ENCODE measurements at regions not wholly inside any gene's neighbourhood (a gene's known extent, or its start where the extent isn't known, plus 50 kb on each side); places are given as distances from the start of the nearest gene placed in this dataset.

DNA sequence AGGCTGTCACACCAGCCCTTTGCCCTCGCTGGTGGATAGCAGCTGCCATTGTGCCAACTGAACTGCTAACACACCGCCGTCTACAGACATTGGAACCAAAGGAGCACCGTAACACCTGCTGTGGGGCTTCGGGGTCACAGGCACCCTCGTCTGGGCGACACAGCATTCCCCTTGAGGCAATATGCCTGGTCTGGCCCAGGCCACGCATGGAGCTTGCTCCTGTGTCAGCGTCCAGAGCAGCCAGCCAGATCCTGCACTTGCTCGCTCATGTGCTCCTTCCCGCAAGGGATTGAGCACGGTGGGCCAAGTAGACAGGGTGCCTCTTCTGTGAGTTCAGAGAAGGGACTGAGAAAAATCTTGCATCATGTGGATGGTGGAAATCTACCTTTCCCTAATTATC lies 314.6 kb upstream of the PLD5 start:
- no peak overlapping the region for H3K4me3 ChIP-seq (ENCODE audit: low read depth, low read length)
- Mint-ChIP-seq H3K4me3 (no peak overlapping the region), H3K9me3 (peaks cover 0 to 8% (median 2%) of the 10 kb centered on the region in 7 donors), H3K27me3 (no peaks in the 10 kb centered on the region), H3K36me3 (no peaks in the 10 kb centered on the region), H3K27ac (no peak overlapping the region), H3K4me1 (no peaks in the 10 kb centered on the region)
- DNase-seq = no peak
- H3K9me3 ChIP-seq (ENCODE audit: control insufficient read depth in 2 of 2, low read length in 2 of 2) = no peaks in the 10 kb centered on the region
- no peak for ATAC-seq (ENCODE audit: low read depth in 2 of 2)
- H3K27me3 ChIP-seq (ENCODE audit: control insufficient read depth, insufficient read depth, low read length) = no peaks in the 10 kb centered on the region
- no peak overlapping the region for H3K27ac ChIP-seq (ENCODE audit: insufficient read depth, low read length, poor library complexity, severe bottlenecking)
- H3K4me1 ChIP-seq (ENCODE audit: control insufficient read depth, insufficient read depth, low read length, poor library complexity, severe bottlenecking) = no peaks in the 10 kb centered on the region
- no peaks in the 10 kb centered on the region for H3K36me3 ChIP-seq (ENCODE audit: control insufficient read depth, insufficient read depth, low read length)

- Histone ChIP-seq H3K36me3 (ENCODE audit: control insufficient read depth, insufficient read depth, low read length) (no peaks in the 10 kb centered on the region), H3K9me3 (ENCODE audit: control insufficient read depth in 2 of 2, low read length in 2 of 2) (no peaks in the 10 kb centered on the region), H3K4me3 (ENCODE audit: low read depth, low read length) (no peak overlapping the region), H3K4me1 (ENCODE audit: control insufficient read depth, insufficient read depth, low read length, poor library complexity, severe bottlenecking) (no peaks in the 10 kb centered on the region), H3K27me3 (ENCODE audit: control insufficient read depth, insufficient read depth, low read length) (no peaks in the 10 kb centered on the region), H3K27ac (ENCODE audit: insufficient read depth, low read length, poor library complexity, severe bottlenecking) (no peak overlapping the region)
- Mint-ChIP-seq H3K27ac (no peak overlapping the region), H3K4me1 (no peaks in the 10 kb centered on the region), H3K4me3 (no peak overlapping the region), H3K9me3 (peaks cover 0 to 14% (median 1%) of the 10 kb centered on the region in 7 donors), H3K36me3 (no peaks in the 10 kb centered on the region), H3K27me3 (no peaks in the 10 kb centered on the region)
- ATAC-seq (ENCODE audit: low read depth in 2 of 2) (no peak), DNase-seq (no peak)
These were observed 311.9 kb upstream of the PLD5 start for GRCh38 chr1:242836423-242836822.

DNA sequence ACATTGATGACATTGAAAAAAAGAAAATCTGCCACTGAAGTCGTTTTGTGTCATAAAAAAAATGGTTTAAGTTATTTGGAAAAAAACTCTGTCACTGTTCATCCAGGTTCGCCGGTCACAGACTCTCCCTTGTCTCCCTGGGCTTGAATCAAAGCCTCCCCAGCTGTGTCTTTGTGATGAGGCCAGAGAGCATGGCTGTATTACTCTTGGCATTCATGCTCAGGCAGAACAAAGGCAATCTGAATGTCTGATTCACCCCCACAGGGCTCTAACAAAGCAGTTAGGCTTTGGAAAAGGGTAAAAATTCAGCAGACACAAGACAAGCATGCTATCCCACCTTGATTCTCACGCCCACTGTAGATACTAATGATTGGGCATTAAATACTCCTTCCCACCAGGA lies 304.3 kb upstream of the PLD5 start:
- Mint-ChIP-seq H3K27ac (no peak overlapping the region), H3K27me3 (no peaks in the 10 kb centered on the region), H3K4me1 (no peaks in the 10 kb centered on the region), H3K9me3 (peaks cover 0 to 12% (median 2%) of the 10 kb centered on the region in 7 donors), H3K4me3 (no peak overlapping the region), H3K36me3 (no peaks in the 10 kb centered on the region)
- Histone ChIP-seq H3K27me3 (ENCODE audit: control insufficient read depth, insufficient read depth, low read length) (no peaks in the 10 kb centered on the region), H3K4me3 (ENCODE audit: low read depth, low read length) (no peak overlapping the region), H3K9me3 (ENCODE audit: control insufficient read depth in 2 of 2, low read length in 2 of 2) (no peaks in the 10 kb centered on the region), H3K27ac (ENCODE audit: insufficient read depth, low read length, poor library complexity, severe bottlenecking) (no peak overlapping the region), H3K4me1 (ENCODE audit: control insufficient read depth, insufficient read depth, low read length, poor library complexity, severe bottlenecking) (no peaks in the 10 kb centered on the region), H3K36me3 (ENCODE audit: control insufficient read depth, insufficient read depth, low read length) (no peaks in the 10 kb centered on the region)
- DNase-seq = no peak
- no peak for ATAC-seq (ENCODE audit: low read depth in 2 of 2)

DNA sequence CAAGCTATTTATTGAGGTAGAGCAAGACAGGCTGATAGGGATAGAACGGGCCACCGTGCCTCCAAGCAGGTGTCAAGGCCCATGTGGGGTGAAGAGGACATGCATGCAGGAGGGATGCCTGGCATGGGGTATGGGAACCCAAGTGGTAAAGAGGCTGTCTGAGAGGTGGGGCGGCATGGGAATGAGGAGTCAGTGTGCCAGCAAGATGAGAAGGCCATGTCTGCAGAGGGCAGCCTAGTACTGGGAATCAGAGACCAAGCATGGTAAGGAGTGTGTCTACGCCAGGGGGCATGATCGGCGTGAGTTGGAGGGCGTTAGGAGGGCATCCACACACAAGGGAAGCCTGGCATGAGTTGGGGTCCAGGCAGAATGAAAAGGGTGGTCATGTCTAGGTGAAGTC lies 303.7 kb upstream of the PLD5 start:
- no peak overlapping the region for H3K4me3 ChIP-seq (ENCODE audit: low read depth, low read length)
- DNase-seq = no peak
- ATAC-seq (ENCODE audit: low read depth in 2 of 2) = no peak
- H3K4me1 Mint-ChIP-seq = no peaks in the 10 kb centered on the region
- no peaks in the 10 kb centered on the region for H3K4me1 ChIP-seq (ENCODE audit: control insufficient read depth, insufficient read depth, low read length, poor library complexity, severe bottlenecking)
- no peaks in the 10 kb centered on the region for H3K9me3 ChIP-seq (ENCODE audit: control insufficient read depth in 2 of 2, low read length in 2 of 2)
- H3K27ac Mint-ChIP-seq = no peak overlapping the region
- H3K27ac ChIP-seq (ENCODE audit: insufficient read depth, low read length, poor library complexity, severe bottlenecking) = no peak overlapping the region
- no peaks in the 10 kb centered on the region for H3K27me3 Mint-ChIP-seq
- H3K27me3 ChIP-seq (ENCODE audit: control insufficient read depth, insufficient read depth, low read length) = no peaks in the 10 kb centered on the region
- no peak overlapping the region for H3K4me3 Mint-ChIP-seq
- H3K36me3 Mint-ChIP-seq = no peaks in the 10 kb centered on the region
- no peaks in the 10 kb centered on the region for H3K36me3 ChIP-seq (ENCODE audit: control insufficient read depth, insufficient read depth, low read length)
- peaks cover 0 to 12% (median 2%) of the 10 kb centered on the region in 7 donors for H3K9me3 Mint-ChIP-seq

DNA sequence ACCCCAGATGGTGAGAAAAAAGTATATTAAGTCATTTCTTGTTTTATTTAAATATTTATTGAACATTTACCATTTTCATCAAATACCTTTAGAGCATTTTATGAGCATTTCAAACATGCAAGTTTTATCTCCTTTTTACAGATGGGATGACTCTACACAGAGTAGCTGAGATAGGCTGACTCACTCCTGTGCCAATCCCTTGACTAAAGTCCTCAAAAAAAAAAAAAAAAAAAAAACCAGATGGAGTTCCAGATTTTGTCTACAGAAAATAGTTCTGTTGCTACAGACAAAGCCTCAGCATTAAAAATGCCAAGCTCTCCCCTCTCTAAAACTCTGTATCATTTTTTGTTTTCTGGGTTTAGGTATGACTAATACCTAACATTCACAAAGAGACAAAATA lies 303.0 kb upstream of the PLD5 start:
- peaks cover 0 to 12% (median 2%) of the 10 kb centered on the region in 7 donors for H3K9me3 Mint-ChIP-seq
- H3K27me3 ChIP-seq (ENCODE audit: control insufficient read depth, insufficient read depth, low read length) = no peaks in the 10 kb centered on the region
- no peak for DNase-seq

GRCh38 chr1:242826701-242827336 lies 302.3 kb upstream of the PLD5 start:
- DNase-seq (no peak), ATAC-seq (ENCODE audit: low read depth in 2 of 2) (no peak)
- Histone ChIP-seq H3K27me3 (ENCODE audit: control insufficient read depth, insufficient read depth, low read length) (no peaks in the 10 kb centered on the region), H3K4me1 (ENCODE audit: control insufficient read depth, insufficient read depth, low read length, poor library complexity, severe bottlenecking) (no peaks in the 10 kb centered on the region), H3K9me3 (ENCODE audit: control insufficient read depth in 2 of 2, low read length in 2 of 2) (no peaks in the 10 kb centered on the region), H3K27ac (ENCODE audit: insufficient read depth, low read length, poor library complexity, severe bottlenecking) (no peak overlapping the region), H3K4me3 (ENCODE audit: low read depth, low read length) (no peak overlapping the region), H3K36me3 (ENCODE audit: control insufficient read depth, insufficient read depth, low read length) (no peaks in the 10 kb centered on the region)
- Mint-ChIP-seq H3K9me3 (peaks cover 0 to 8% (median 2%) of the 10 kb centered on the region in 7 donors), H3K4me1 (no peaks in the 10 kb centered on the region), H3K27ac (no peak overlapping the region), H3K36me3 (no peaks in the 10 kb centered on the region), H3K4me3 (no peak overlapping the region), H3K27me3 (no peaks in the 10 kb centered on the region)

More for the DNA sequence above, 303.0 kb upstream of the PLD5 start:
- no peak overlapping the region for H3K4me3 Mint-ChIP-seq
- ATAC-seq (ENCODE audit: low read depth in 2 of 2) = no peak
- H3K36me3 Mint-ChIP-seq = no peaks in the 10 kb centered on the region
- no peak overlapping the region for H3K27ac Mint-ChIP-seq
- no peaks in the 10 kb centered on the region for H3K9me3 ChIP-seq (ENCODE audit: control insufficient read depth in 2 of 2, low read length in 2 of 2)
- no peaks in the 10 kb centered on the region for H3K4me1 Mint-ChIP-seq
- no peaks in the 10 kb centered on the region for H3K4me1 ChIP-seq (ENCODE audit: control insufficient read depth, insufficient read depth, low read length, poor library complexity, severe bottlenecking)
- no peak overlapping the region for H3K27ac ChIP-seq (ENCODE audit: insufficient read depth, low read length, poor library complexity, severe bottlenecking)
- no peaks in the 10 kb centered on the region for H3K36me3 ChIP-seq (ENCODE audit: control insufficient read depth, insufficient read depth, low read length)
- no peaks in the 10 kb centered on the region for H3K27me3 Mint-ChIP-seq
- H3K4me3 ChIP-seq (ENCODE audit: low read depth, low read length) = no peak overlapping the region

- no peak overlapping the region for H3K4me3 ChIP-seq (ENCODE audit: low read depth, low read length)
- Mint-ChIP-seq H3K36me3 (no peaks in the 10 kb centered on the region), H3K4me3 (no peak overlapping the region), H3K27ac (no peak overlapping the region), H3K27me3 (no peaks in the 10 kb centered on the region), H3K4me1 (no peaks in the 10 kb centered on the region), H3K9me3 (peaks cover 0 to 3% (median 0%) of the 10 kb centered on the region in 7 donors)
- H3K4me1 ChIP-seq (ENCODE audit: control insufficient read depth, insufficient read depth, low read length, poor library complexity, severe bottlenecking) = no peaks in the 10 kb centered on the region
- H3K27ac ChIP-seq (ENCODE audit: insufficient read depth, low read length, poor library complexity, severe bottlenecking) = no peak overlapping the region
- ATAC-seq (ENCODE audit: low read depth in 2 of 2) (no peak), DNase-seq (no peak)
- H3K27me3 ChIP-seq (ENCODE audit: control insufficient read depth, insufficient read depth, low read length) = no peaks in the 10 kb centered on the region
- no peaks in the 10 kb centered on the region for H3K9me3 ChIP-seq (ENCODE audit: control insufficient read depth in 2 of 2, low read length in 2 of 2)
- no peaks in the 10 kb centered on the region for H3K36me3 ChIP-seq (ENCODE audit: control insufficient read depth, insufficient read depth, low read length)
These were observed 299.9 kb upstream of the PLD5 start for GRCh38 chr1:242824435-242824834.

DNA sequence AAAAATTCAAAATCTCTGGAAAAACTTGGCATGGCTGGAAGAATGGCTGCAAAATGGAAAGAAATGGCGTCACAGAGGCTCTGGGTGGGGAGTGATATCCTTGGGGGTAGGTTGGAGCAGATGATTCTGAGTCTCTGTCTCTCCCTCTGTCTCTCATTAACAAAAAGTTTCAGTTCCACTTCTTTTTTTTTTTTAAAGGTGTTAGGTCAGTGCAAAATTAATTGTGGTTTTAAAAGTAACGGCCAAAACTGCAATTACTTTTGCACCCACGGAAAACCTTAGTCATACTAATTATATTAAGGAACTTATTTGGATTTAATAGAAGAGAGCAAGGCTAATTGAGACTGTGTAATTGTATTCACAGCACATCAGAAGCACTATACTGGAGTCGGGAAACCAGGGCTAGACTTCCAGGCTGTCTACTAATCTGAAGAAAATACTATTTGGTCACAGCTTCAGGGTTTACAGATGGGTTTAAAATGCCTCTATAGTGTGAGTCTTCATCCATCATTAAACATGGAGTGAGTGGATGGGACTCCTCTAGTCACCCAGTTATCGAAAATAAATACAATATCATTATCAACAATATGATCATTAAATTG lies 289.1 kb upstream of the PLD5 start:
- H3K27ac ChIP-seq (ENCODE audit: insufficient read depth, low read length, poor library complexity, severe bottlenecking) = no peak overlapping the region
- DNase-seq (no peak), ATAC-seq (ENCODE audit: low read depth in 2 of 2) (no peak)
- no peak overlapping the region for H3K4me3 Mint-ChIP-seq
- H3K27me3 ChIP-seq (ENCODE audit: control insufficient read depth, insufficient read depth, low read length) = no peaks in the 10 kb centered on the region
- H3K27ac Mint-ChIP-seq = no peak overlapping the region
- H3K4me3 ChIP-seq (ENCODE audit: low read depth, low read length) = no peak overlapping the region
- no peaks in the 10 kb centered on the region for H3K27me3 Mint-ChIP-seq
- no peaks in the 10 kb centered on the region for H3K9me3 ChIP-seq (ENCODE audit: control insufficient read depth in 2 of 2, low read length in 2 of 2)
- H3K36me3 Mint-ChIP-seq = no peaks in the 10 kb centered on the region
- no peaks in the 10 kb centered on the region for H3K36me3 ChIP-seq (ENCODE audit: control insufficient read depth, insufficient read depth, low read length)
- H3K4me1 ChIP-seq (ENCODE audit: control insufficient read depth, insufficient read depth, low read length, poor library complexity, severe bottlenecking) = no peaks in the 10 kb centered on the region
- H3K9me3 Mint-ChIP-seq = peaks cover 0 to 6% (median 0%) of the 10 kb centered on the region in 7 donors
- H3K4me1 Mint-ChIP-seq = no peaks in the 10 kb centered on the region

Data from CD4-positive, CD25-positive, alpha-beta regulatory T cell (primary cell).